ENCODE measurements at regions not wholly inside any gene's neighbourhood (a gene's known extent, or its start where the extent isn't known, plus 50 kb on each side); places are given as distances from the start of the nearest gene placed in this dataset.

DNA sequence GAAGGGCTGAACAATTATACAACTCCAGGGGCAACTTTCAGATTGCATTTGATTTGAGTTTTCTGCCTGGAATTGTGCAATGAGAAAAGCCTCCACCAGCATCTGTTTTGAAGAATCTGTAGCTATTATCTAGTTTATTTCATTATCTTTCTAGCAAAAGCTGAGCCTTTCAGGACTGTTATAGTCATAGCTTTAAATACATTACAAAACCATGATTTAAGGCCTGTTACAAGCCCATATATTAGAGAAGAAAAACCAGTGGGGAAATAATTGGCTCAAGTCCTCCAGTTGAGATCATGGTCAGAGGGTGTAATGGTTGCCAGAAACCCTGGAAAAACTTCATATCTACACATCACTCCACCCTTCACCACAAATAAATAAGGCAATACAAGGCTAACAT lies 676.2 kb downstream of the HDGFL1 start:
- Mint-ChIP-seq H3K4me3 (ENCODE audit: low read depth) (no peak overlapping the region), H3K9me3 (ENCODE audit: low read depth) (peaks cover 9% of the 10 kb centered on the region), H3K27me3 (no peaks in the 10 kb centered on the region), H3K27ac (no peak overlapping the region), H3K36me3 (ENCODE audit: insufficient read depth) (no peaks in the 10 kb centered on the region), H3K4me1 (ENCODE audit: low read depth) (no peaks in the 10 kb centered on the region)
- no peak for DNase-seq (ENCODE audit: low spot score, unreplicated experiment)
- TF ChIP-seq, protein P1, sequence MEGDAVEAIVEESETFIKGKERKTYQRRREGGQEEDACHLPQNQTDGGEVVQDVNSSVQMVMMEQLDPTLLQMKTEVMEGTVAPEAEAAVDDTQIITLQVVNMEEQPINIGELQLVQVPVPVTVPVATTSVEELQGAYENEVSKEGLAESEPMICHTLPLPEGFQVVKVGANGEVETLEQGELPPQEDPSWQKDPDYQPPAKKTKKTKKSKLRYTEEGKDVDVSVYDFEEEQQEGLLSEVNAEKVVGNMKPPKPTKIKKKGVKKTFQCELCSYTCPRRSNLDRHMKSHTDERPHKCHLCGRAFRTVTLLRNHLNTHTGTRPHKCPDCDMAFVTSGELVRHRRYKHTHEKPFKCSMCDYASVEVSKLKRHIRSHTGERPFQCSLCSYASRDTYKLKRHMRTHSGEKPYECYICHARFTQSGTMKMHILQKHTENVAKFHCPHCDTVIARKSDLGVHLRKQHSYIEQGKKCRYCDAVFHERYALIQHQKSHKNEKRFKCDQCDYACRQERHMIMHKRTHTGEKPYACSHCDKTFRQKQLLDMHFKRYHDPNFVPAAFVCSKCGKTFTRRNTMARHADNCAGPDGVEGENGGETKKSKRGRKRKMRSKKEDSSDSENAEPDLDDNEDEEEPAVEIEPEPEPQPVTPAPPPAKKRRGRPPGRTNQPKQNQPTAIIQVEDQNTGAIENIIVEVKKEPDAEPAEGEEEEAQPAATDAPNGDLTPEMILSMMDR (IDR thresholded peaks at IDR 0.05; ENCODE audit: unreplicated experiment) = no peak

DNA sequence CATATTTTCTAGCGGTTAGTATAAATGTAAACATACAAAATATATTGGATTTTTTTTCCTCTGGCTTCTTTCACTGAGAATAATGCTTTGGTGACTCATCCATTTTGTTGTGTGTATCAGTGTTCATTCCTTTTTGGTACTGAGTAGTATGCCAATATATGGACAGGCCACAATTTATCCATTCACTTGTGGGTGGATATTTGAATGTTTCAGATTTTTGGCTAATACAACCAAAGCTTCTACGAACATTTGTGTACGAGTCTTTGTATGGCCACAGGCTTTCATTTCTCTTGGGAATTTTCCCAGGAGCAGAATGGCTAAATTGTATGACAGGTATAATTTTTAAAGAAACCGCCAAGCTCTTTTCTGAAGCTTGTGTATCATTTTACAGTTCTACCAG lies 677.5 kb downstream of the HDGFL1 start:
- Mint-ChIP-seq H3K36me3 (ENCODE audit: insufficient read depth) (no peaks in the 10 kb centered on the region), H3K27ac (no peak overlapping the region), H3K4me3 (ENCODE audit: low read depth) (no peak overlapping the region), H3K27me3 (no peaks in the 10 kb centered on the region), H3K4me1 (ENCODE audit: low read depth) (no peaks in the 10 kb centered on the region), H3K9me3 (ENCODE audit: low read depth) (peaks cover 4% of the 10 kb centered on the region)
- TF ChIP-seq, protein P1 (IDR thresholded peaks at IDR 0.05; ENCODE audit: unreplicated experiment) = no peak
- no peak for DNase-seq (ENCODE audit: low spot score, unreplicated experiment)

DNA sequence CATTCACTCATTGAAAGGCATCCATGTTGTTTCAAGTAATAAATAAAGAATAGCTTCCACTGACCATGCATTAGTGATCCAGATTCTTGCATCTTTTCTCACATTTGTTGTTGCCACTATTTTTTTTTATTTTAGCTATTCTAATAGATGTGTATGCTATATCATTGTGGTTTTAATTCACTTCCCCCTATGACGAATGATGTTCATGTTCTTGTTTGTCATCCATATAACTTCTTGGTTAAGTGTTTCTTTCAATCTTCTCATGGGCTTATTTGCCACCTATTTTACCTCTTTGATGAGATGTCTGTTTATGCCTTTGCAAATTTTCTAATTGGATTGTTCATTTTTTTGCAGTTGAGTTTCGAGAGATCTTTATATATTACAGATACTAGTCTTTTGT lies 681.2 kb downstream of the HDGFL1 start:
- TF ChIP-seq, protein P1 (IDR thresholded peaks at IDR 0.05; ENCODE audit: unreplicated experiment) = no peak
- H3K4me3 Mint-ChIP-seq (ENCODE audit: low read depth) = no peak overlapping the region
- no peaks in the 10 kb centered on the region for H3K27me3 Mint-ChIP-seq
- no peaks in the 10 kb centered on the region for H3K36me3 Mint-ChIP-seq (ENCODE audit: insufficient read depth)
- H3K9me3 Mint-ChIP-seq (ENCODE audit: low read depth) = peaks cover 10% of the 10 kb centered on the region
- no peak for DNase-seq (ENCODE audit: low spot score, unreplicated experiment)
- H3K4me1 Mint-ChIP-seq (ENCODE audit: low read depth) = no peaks in the 10 kb centered on the region
- H3K27ac Mint-ChIP-seq = no peak overlapping the region

DNA sequence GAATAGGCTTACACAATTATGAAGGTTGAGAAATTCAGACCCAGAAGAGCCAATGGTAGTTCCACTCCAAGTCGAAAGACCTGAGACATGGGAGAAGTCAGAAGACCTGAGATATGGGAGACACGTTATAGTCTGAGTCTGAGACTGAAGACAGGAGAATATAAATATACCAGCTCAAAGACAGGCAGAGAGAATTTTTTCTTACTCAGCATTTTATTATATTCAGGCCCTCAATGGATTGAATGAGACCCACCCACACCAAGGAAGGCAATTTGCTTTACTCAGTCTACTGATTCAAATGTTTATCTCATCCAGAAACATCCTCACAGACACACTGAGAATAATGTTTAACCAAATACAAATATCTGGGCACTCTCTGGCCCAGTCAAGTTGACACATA lies 693.5 kb downstream of the HDGFL1 start:
- H3K4me1 Mint-ChIP-seq (ENCODE audit: low read depth) = no peaks in the 10 kb centered on the region
- H3K27ac Mint-ChIP-seq = no peak overlapping the region
- H3K4me3 Mint-ChIP-seq (ENCODE audit: low read depth) = no peak overlapping the region
- no peaks in the 10 kb centered on the region for H3K27me3 Mint-ChIP-seq
- peaks cover 40% of the 10 kb centered on the region for H3K9me3 Mint-ChIP-seq (ENCODE audit: low read depth)
- TF ChIP-seq, protein P1 (IDR thresholded peaks at IDR 0.05; ENCODE audit: unreplicated experiment) = no peak
- no peak for DNase-seq (ENCODE audit: low spot score, unreplicated experiment)
- peaks cover 7% of the 10 kb centered on the region for H3K36me3 Mint-ChIP-seq (ENCODE audit: insufficient read depth)

DNA sequence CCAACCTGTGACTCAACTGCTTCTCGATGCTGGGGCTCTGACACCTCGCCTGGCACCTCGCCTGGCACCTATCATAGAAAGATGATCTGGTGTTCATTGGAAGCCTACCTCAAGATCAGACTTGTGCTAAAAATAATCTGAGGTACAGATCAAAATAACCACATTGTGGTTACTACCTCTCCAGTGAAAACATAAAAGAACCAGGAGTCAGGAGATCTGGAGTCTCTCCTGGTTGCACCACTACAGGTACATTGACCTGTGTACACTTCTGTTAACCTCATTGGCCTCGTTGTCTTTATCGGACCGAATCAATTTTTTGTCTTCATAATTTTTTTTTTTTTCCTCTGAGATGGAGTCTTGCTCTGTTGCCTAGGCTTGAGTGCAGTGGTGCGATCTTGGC lies 695.9 kb downstream of the HDGFL1 start:
- TF ChIP-seq, protein P1 (IDR thresholded peaks at IDR 0.05; ENCODE audit: unreplicated experiment) = no peak
- no peak overlapping the region for H3K27ac Mint-ChIP-seq
- H3K4me1 Mint-ChIP-seq (ENCODE audit: low read depth) = no peaks in the 10 kb centered on the region
- H3K27me3 Mint-ChIP-seq = no peaks in the 10 kb centered on the region
- no peak for DNase-seq (ENCODE audit: low spot score, unreplicated experiment)
- H3K9me3 Mint-ChIP-seq (ENCODE audit: low read depth) = peaks cover 24% of the 10 kb centered on the region
- no peak overlapping the region for H3K4me3 Mint-ChIP-seq (ENCODE audit: low read depth)
- H3K36me3 Mint-ChIP-seq (ENCODE audit: insufficient read depth) = peaks cover 4% of the 10 kb centered on the region

Data from progenitor cell of endocrine pancreas (in vitro differentiated cells).